Suprapubic skin (tissue), 4 donors: ENCODE measurements at regions not wholly inside any gene's neighbourhood (a gene's known extent, or its start where the extent isn't known, plus 50 kb on each side); places are given as distances from the start of the nearest gene placed in this dataset.

Experiments
- EP300 ChIP-seq: sonication (generic); formaldehyde crosslinking; IDR thresholded peaks from one replicate; pipeline ENCODE4 v1.6.1; 2017; ENCODE audit warnings: antibody characterized with exemption
- POLR2A ChIP-seq, 2 donors: fragments of 450-650 bp; IDR thresholded peaks; one replicate each; pipeline ENCODE4 v1.6.1; 2017; ENCODE audit warnings: antibody characterized with exemption in 2 of 2, mild to moderate bottlenecking in 2 of 2, moderate library complexity in 2 of 2
- POLR2AphosphoS5 ChIP-seq, 3 donors: sonication (generic); formaldehyde crosslinking; IDR thresholded peaks; one replicate each; pipeline ENCODE4 v1.6.1; 2017; ENCODE audit warnings: antibody characterized with exemption in 3 of 3
- TF ChIP-seq, protein P1 (sequence below), 2 donors: fragments of 200-600 bp in 1 of 2; fragments of 450-650 bp in 1 of 2; sonication (generic) in 1 of 2; IDR thresholded peaks; one replicate each; pipeline ENCODE4 v1.5.1; 2016 to 2019; ENCODE audit warnings: antibody characterized with exemption in 2 of 2, mild to moderate bottlenecking in 1 of 2, moderate library complexity in 1 of 2

DNA sequence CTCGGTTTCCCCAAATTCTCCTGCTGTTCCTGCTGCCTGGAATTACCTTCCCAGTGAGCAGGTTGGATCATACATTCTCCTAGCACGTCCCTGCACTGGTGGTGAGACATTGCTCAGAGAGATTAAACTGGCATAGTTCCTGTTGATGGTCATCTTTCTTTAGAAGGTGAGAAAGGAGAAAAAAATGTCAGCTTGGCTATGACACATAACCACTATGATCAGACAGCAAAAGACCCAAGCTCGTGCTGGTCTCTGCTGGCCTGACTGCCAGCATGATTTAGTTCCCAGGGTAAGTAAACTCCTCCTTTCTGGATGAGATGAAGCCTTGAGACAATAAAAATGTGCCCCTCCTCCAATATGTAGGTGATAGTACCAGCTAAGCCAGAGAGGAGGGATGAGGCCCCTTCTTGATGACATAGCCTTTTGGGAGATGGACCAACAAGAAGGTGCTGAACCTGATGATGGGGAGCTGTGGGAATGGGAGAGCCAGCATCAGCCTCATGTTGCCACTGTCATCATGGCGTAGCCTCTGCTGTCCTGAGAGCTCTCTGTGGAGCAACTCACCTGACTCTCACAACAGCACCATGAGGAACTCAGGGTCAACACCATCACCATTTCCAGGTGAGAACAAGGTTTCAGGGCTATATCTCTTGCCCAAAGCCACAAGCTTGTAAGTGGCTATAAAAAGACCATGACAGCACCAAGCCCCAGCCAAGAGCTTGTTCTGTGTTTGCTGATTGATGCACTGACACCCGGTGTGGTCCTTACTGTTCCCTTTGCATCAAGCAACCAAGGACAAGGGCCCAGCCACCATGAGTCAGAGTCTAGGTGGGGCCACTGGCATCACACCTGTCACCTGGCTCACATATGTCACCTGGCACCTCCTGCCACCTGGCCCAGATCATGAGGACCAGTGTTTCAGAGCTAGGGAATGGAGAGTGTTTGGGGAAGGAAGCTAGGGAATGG, 200.0 kb downstream of the MATN1 start:
- TF ChIP-seq, protein P1, sequence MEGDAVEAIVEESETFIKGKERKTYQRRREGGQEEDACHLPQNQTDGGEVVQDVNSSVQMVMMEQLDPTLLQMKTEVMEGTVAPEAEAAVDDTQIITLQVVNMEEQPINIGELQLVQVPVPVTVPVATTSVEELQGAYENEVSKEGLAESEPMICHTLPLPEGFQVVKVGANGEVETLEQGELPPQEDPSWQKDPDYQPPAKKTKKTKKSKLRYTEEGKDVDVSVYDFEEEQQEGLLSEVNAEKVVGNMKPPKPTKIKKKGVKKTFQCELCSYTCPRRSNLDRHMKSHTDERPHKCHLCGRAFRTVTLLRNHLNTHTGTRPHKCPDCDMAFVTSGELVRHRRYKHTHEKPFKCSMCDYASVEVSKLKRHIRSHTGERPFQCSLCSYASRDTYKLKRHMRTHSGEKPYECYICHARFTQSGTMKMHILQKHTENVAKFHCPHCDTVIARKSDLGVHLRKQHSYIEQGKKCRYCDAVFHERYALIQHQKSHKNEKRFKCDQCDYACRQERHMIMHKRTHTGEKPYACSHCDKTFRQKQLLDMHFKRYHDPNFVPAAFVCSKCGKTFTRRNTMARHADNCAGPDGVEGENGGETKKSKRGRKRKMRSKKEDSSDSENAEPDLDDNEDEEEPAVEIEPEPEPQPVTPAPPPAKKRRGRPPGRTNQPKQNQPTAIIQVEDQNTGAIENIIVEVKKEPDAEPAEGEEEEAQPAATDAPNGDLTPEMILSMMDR (IDR thresholded peaks at IDR 0.05): no peak
- no peak for TF ChIP-seq EP300
- no peak for TF ChIP-seq POLR2A (IDR thresholded peaks at IDR 0.05)
- no peak for TF ChIP-seq POLR2AphosphoS5 (IDR thresholded peaks at IDR 0.05)
